ENCODE measurements at regions not wholly inside any gene's neighbourhood (a gene's known extent, or its start where the extent isn't known, plus 50 kb on each side); places are given as distances from the start of the nearest gene placed in this dataset.

GRCh38 chr1:232705815-232706575, 76.1 kb upstream of the SIPA1L2 start:
- TF ChIP-seq EZH2phosphoT487 (IDR thresholded peaks at IDR 0.05), result no peak
- TF ChIP-seq EZH2 (IDR thresholded peaks at IDR 0.05), result no peak
- TF ChIP-seq CTCF (IDR thresholded peaks at IDR 0.05), result no peak

GRCh38 chr1:232707142-232707541, 77.2 kb upstream of the SIPA1L2 start:
- Histone ChIP-seq H3K36me3 (no peaks in the 10 kb centered on the region), H3K9me3 (ENCODE audit: low read depth) (no peaks in the 10 kb centered on the region), H3K4me2 (no peak overlapping the region), H3F3A (ENCODE audit: low read depth) (no peaks in the 10 kb centered on the region), H4K20me1 (ENCODE audit: low read depth) (no peaks in the 10 kb centered on the region), H3K27me3 (no peaks in the 10 kb centered on the region), H3K4me1 (no peaks in the 10 kb centered on the region), H2AFZ (replicated peaks) (no peak overlapping the region), H3K79me2 (ENCODE audit: low read depth) (no peaks in the 10 kb centered on the region), H3K9ac (no peak overlapping the region), H3K4me3 (no peak overlapping the region), H3K27ac (no peak overlapping the region)
- H3K9me3 Mint-ChIP-seq, result peaks cover 3% of the 10 kb centered on the region
- DNase-seq (ENCODE audit: low spot score), result no peak
- H3K4me3 Mint-ChIP-seq, result no peak overlapping the region
- H3K27ac Mint-ChIP-seq, result no peak overlapping the region
- H3K4me1 Mint-ChIP-seq, result peaks cover 11% of the 10 kb centered on the region
- H3K27me3 Mint-ChIP-seq (ENCODE audit: insufficient read depth, low read depth), result no peaks in the 10 kb centered on the region
- H3K36me3 Mint-ChIP-seq, result no peaks in the 10 kb centered on the region
- TF ChIP-seq CTCF (IDR thresholded peaks at IDR 0.05), result no peak
- TF ChIP-seq EZH2 (IDR thresholded peaks at IDR 0.05), result no peak
- TF ChIP-seq EZH2phosphoT487 (IDR thresholded peaks at IDR 0.05), result no peak

More at GRCh38 chr1:232705815-232706575, 76.1 kb upstream of the SIPA1L2 start:
- H3K9me3 ChIP-seq (ENCODE audit: low read depth), result no peaks in the 10 kb centered on the region
- Mint-ChIP-seq H3K9me3 (peaks cover 3% of the 10 kb centered on the region), H3K27me3 (ENCODE audit: insufficient read depth, low read depth) (no peaks in the 10 kb centered on the region), H3K36me3 (no peaks in the 10 kb centered on the region), H3K4me3 (no peak overlapping the region), H3K4me1 (peaks cover 11% of the 10 kb centered on the region), H3K27ac (no peak overlapping the region)
- H3K9ac ChIP-seq, result no peak overlapping the region
- no peaks in the 10 kb centered on the region for H3F3A ChIP-seq (ENCODE audit: low read depth)
- no peak overlapping the region for H3K4me2 ChIP-seq
- no peak overlapping the region for H3K4me3 ChIP-seq
- H3K27me3 ChIP-seq, result no peaks in the 10 kb centered on the region
- no peak overlapping the region for H2AFZ ChIP-seq (replicated peaks)
- H3K27ac ChIP-seq, result no peak overlapping the region
- H3K4me1 ChIP-seq, result no peaks in the 10 kb centered on the region
- no peaks in the 10 kb centered on the region for H3K79me2 ChIP-seq (ENCODE audit: low read depth)
- H3K36me3 ChIP-seq, result no peaks in the 10 kb centered on the region
- H4K20me1 ChIP-seq (ENCODE audit: low read depth), result no peaks in the 10 kb centered on the region
- no peak for DNase-seq (ENCODE audit: low spot score)

GRCh38 chr1:232709386-232709785, 79.5 kb upstream of the SIPA1L2 start:
- Histone ChIP-seq H3K27me3 (no peaks in the 10 kb centered on the region), H3K27ac (no peak overlapping the region), H3F3A (ENCODE audit: low read depth) (no peaks in the 10 kb centered on the region), H3K79me2 (ENCODE audit: low read depth) (no peaks in the 10 kb centered on the region), H3K4me1 (no peaks in the 10 kb centered on the region), H3K9ac (no peak overlapping the region), H3K4me3 (no peak overlapping the region), H3K36me3 (no peaks in the 10 kb centered on the region), H2AFZ (replicated peaks) (no peak overlapping the region), H3K4me2 (no peak overlapping the region), H3K9me3 (ENCODE audit: low read depth) (no peaks in the 10 kb centered on the region), H4K20me1 (ENCODE audit: low read depth) (no peaks in the 10 kb centered on the region)
- no peaks in the 10 kb centered on the region for H3K36me3 Mint-ChIP-seq
- no peaks in the 10 kb centered on the region for H3K27me3 Mint-ChIP-seq (ENCODE audit: insufficient read depth, low read depth)
- peaks cover 10% of the 10 kb centered on the region for H3K4me1 Mint-ChIP-seq
- DNase-seq (ENCODE audit: low spot score), result no peak
- peaks cover 5% of the 10 kb centered on the region for H3K9me3 Mint-ChIP-seq
- H3K4me3 Mint-ChIP-seq, result no peak overlapping the region
- no peak for TF ChIP-seq EZH2 (IDR thresholded peaks at IDR 0.05)
- no peak for TF ChIP-seq CTCF (IDR thresholded peaks at IDR 0.05)
- no peak for TF ChIP-seq EZH2phosphoT487 (IDR thresholded peaks at IDR 0.05)
- no peak overlapping the region for H3K27ac Mint-ChIP-seq

Measured in neural progenitor cell (in vitro differentiated cells).